GM21390 (cell line): ENCODE measurements at regions not wholly inside any gene's neighbourhood (a gene's known extent, or its start where the extent isn't known, plus 50 kb on each side); places are given as distances from the start of the nearest gene placed in this dataset.
"Not testable (repeated sequence)": the region's sequence is repeated elsewhere in the genome, so short reads cannot be mapped to it uniquely, and the experiment has no call there.

Source experiments
- ATAC-seq: cut with Tn5 transposase; IDR thresholded peaks from one replicate; pipeline ENCODE4 v1.9.1; 2021; ENCODE audit not compliant: unreplicated experiment

- ATAC-seq = no peak
Measured at GRCh38 chr2:180614776-180615175, 365.6 kb upstream of the UBE2E3 start.

- ATAC-seq = no peak
Measured at GRCh38 chr2:180609626-180610340, 370.6 kb upstream of the UBE2E3 start.

- no peak for ATAC-seq
Measured at GRCh38 chr2:180607514-180608049, 372.8 kb upstream of the UBE2E3 start.

GRCh38 chr2:180604077-180604476 lies 376.3 kb upstream of the UBE2E3 start:
- no peak for ATAC-seq

GRCh38 chr2:180601016-180601415 lies 379.4 kb upstream of the UBE2E3 start:
- no peak for ATAC-seq

- ATAC-seq = no peak
Measured at GRCh38 chr2:180599804-180600203, 380.6 kb upstream of the UBE2E3 start.

GRCh38 chr2:180597179-180597578 lies 383.2 kb upstream of the UBE2E3 start:
- no peak for ATAC-seq

GRCh38 chr2:180596453-180596852 lies 384.0 kb upstream of the UBE2E3 start:
- ATAC-seq = no peak

- no peak for ATAC-seq
Measured at GRCh38 chr2:180591947-180592346, 388.5 kb upstream of the UBE2E3 start.

- not testable (repeated sequence) for ATAC-seq
Measured at GRCh38 chr2:180591093-180591781, 389.2 kb upstream of the UBE2E3 start.

GRCh38 chr2:180583441-180584140 lies 396.8 kb upstream of the UBE2E3 start:
- ATAC-seq = no peak

GRCh38 chr2:180579388-180579787 lies 401.0 kb upstream of the UBE2E3 start:
- no peak for ATAC-seq

- ATAC-seq = no peak
Measured at GRCh38 chr2:180578441-180578840, 402.0 kb upstream of the UBE2E3 start.

GRCh38 chr2:180577567-180577966 lies 402.8 kb upstream of the UBE2E3 start:
- no peak for ATAC-seq

GRCh38 chr2:180573951-180574350 lies 406.5 kb upstream of the UBE2E3 start:
- no peak for ATAC-seq

- no peak for ATAC-seq
Measured at GRCh38 chr2:180572346-180572745, 408.1 kb upstream of the UBE2E3 start.

- no peak for ATAC-seq
Measured at GRCh38 chr2:180571559-180571958, 408.8 kb upstream of the UBE2E3 start.

- no peak for ATAC-seq
Measured at GRCh38 chr2:180570864-180571263, 409.5 kb upstream of the UBE2E3 start.

GRCh38 chr2:180564051-180564450 lies 416.4 kb upstream of the UBE2E3 start:
- no peak for ATAC-seq

GRCh38 chr2:180562378-180562777 lies 418.0 kb upstream of the UBE2E3 start:
- no peak for ATAC-seq

- no peak for ATAC-seq
Measured at GRCh38 chr2:180559771-180560170, 420.6 kb upstream of the UBE2E3 start.

- ATAC-seq = no peak
Measured at GRCh38 chr2:180559038-180559437, 421.4 kb upstream of the UBE2E3 start.
